SK-N-SH (cell line): ENCODE measurements at regions not wholly inside any gene's neighbourhood (a gene's known extent, or its start where the extent isn't known, plus 50 kb on each side); places are given as distances from the start of the nearest gene placed in this dataset.

Experiments used
- CTCF ChIA-PET: fragments of 300-600, 350-600 bp; formaldehyde crosslinking; extraction: SDS; loops from one replicate; lab custom pipeline; 2021; lab: Yijun Ruan, JAX
- POLR2A ChIA-PET: fragments of 350-600 bp; sonication (Branson Sonifier 250); formaldehyde crosslinking; extraction: SDS; loops from one replicate; lab custom pipeline; 2020; ENCODE audit warnings: antibody characterized with exemption, inconsistent platforms; lab: Yijun Ruan, JAX
- DNase-seq: peaks from one replicate; pipeline ENCODE4 v3.0.0; 2012
- H2AFZ ChIP-seq: fragments of 200-600 bp; sonication (generic); 2 replicates; pipeline ENCODE4 v1.8.1; 2016; ENCODE audit warnings: antibody characterized with exemption, mild to moderate bottlenecking, low read depth
- H3F3A ChIP-seq: fragments of 200-600 bp; sonication (generic); replicated peaks from 2 replicates; pipeline ENCODE3; 2016; ENCODE audit warnings: antibody characterized with exemption, mild to moderate bottlenecking; ENCODE audit not compliant: insufficient read depth
- H3K27ac ChIP-seq, 2 experiments: fragments of 200-500 bp in 1 of 2; fragments of 200-600 bp in 1 of 2; sonication (Bioruptor generic) in 1 of 2; sonication (generic), shearing (Covaris generic) in 1 of 2; 2 replicates each; pipeline versions ENCODE4 v1.5.1 to v1.6.1; 2014 to 2016; ENCODE audit warnings: low read depth in 2 of 2, inconsistent platforms in 1 of 2, low read length in 1 of 2, mild to moderate bottlenecking in 1 of 2, mixed read lengths in 1 of 2
- H3K27me3 ChIP-seq: fragments of 200-600 bp; sonication (generic), shearing (Covaris generic); 2 replicates; pipeline ENCODE4 v1.6.1; 2016; ENCODE audit warnings: mixed run types; ENCODE audit not compliant: insufficient read depth
- H3K36me3 ChIP-seq, 2 experiments: fragments of 200-500 bp in 1 of 2; fragments of 200-600 bp in 1 of 2; sonication (Bioruptor generic) in 1 of 2; sonication (generic) in 1 of 2; replicated peaks in 1 of 2; 2 replicates each; pipeline versions ENCODE3 to v1.5.1; 2014 to 2016; ENCODE audit warnings: low read length in 1 of 2, mild to moderate bottlenecking in 1 of 2; ENCODE audit not compliant: insufficient read depth in 2 of 2, control insufficient read depth in 1 of 2
- H3K4me1 ChIP-seq, 2 experiments: fragments of 200-500 bp in 1 of 2; fragments of 200-600 bp in 1 of 2; sonication (Bioruptor generic) in 1 of 2; sonication (generic), shearing (Covaris generic) in 1 of 2; 2 replicates each; pipeline versions ENCODE4 v1.5.1 to v1.6.1; 2014 to 2016; ENCODE audit warnings: low read depth in 1 of 2, low read length in 1 of 2, mixed run types in 1 of 2; ENCODE audit not compliant: insufficient read depth in 2 of 2, control insufficient read depth in 1 of 2
- H3K4me2 ChIP-seq: fragments of 200-600 bp; sonication (generic), shearing (Covaris generic); 2 replicates; pipeline ENCODE4 v1.6.1; 2017; ENCODE audit warnings: mixed run types
- H3K4me3 ChIP-seq, 2 experiments: fragments of 200-500 bp in 1 of 2; fragments of 200-600 bp in 1 of 2; sonication (Bioruptor generic) in 1 of 2; sonication (generic), shearing (Covaris generic) in 1 of 2; 2 replicates each; pipeline versions ENCODE4 v1.5.1 to v1.8.1; 2014 to 2016; ENCODE audit warnings: low read depth in 2 of 2, inconsistent platforms in 1 of 2, low read length in 1 of 2, mild to moderate bottlenecking in 1 of 2, mixed read lengths in 1 of 2, moderate library complexity in 1 of 2
- H3K79me2 ChIP-seq: fragments of 200-600 bp; sonication (generic); 2 replicates; pipeline ENCODE4 v1.8.1; 2017; ENCODE audit warnings: mild to moderate bottlenecking; ENCODE audit not compliant: insufficient read depth
- H3K9ac ChIP-seq: fragments of 200-600 bp; sonication (generic); 2 replicates; pipeline ENCODE4 v1.6.1; 2017; ENCODE audit warnings: mixed run types
- H3K9me2 ChIP-seq: fragments of 200-600 bp; sonication (generic); 2 replicates; pipeline ENCODE4 v1.6.1; 2017; ENCODE audit warnings: mixed run types
- H3K9me3 ChIP-seq: fragments of 200-600 bp; sonication (generic); 2 replicates; pipeline ENCODE4 v1.6.1; 2017; ENCODE audit warnings: mixed run types, mild to moderate bottlenecking, moderate library complexity
- H4K20me1 ChIP-seq: fragments of 200-600 bp; sonication (generic); 2 replicates; pipeline ENCODE4 v1.6.1; 2017; ENCODE audit warnings: mild to moderate bottlenecking, mixed run types; ENCODE audit not compliant: insufficient read depth
- CHD2 ChIP-seq: fragments of 150-350 bp; IDR thresholded peaks from 2 replicates; pipeline ENCODE4 v1.6.1; 2018; ENCODE audit warnings: low read length; ENCODE audit not compliant: partially characterized antibody
- ELF1 ChIP-seq: IDR thresholded peaks from 2 replicates; pipeline ENCODE4 v1.4.0; 2012
- EZH2phosphoT487 ChIP-seq: fragments of 200-600 bp; sonication (generic); IDR thresholded peaks from 2 replicates; pipeline ENCODE4 v1.6.1; 2017; ENCODE audit warnings: low read depth, mixed run types, mild to moderate bottlenecking, antibody characterized with exemption, moderate library complexity, borderline replicate concordance
- FOXM1 ChIP-seq: IDR thresholded peaks from 2 replicates; pipeline ENCODE4 v1.4.0; 2012; ENCODE audit warnings: low read depth, mild to moderate bottlenecking
- GABPA ChIP-seq: IDR thresholded peaks from 2 replicates; pipeline ENCODE4 v1.4.0; 2012; ENCODE audit warnings: low read depth, mild to moderate bottlenecking
- MAX ChIP-seq: IDR thresholded peaks from 2 replicates; pipeline ENCODE4 v1.4.0; 2012; ENCODE audit warnings: low read depth
- MEF2A ChIP-seq: IDR thresholded peaks from 2 replicates; pipeline ENCODE4 v1.4.0; 2012; ENCODE audit warnings: low read depth, borderline replicate concordance
- RCOR1 ChIP-seq: fragments of 150-350 bp; IDR thresholded peaks from 2 replicates; pipeline ENCODE4 v1.6.1; 2017; ENCODE audit warnings: antibody characterized with exemption, low read length
- RFX5 ChIP-seq: IDR thresholded peaks from 2 replicates; pipeline ENCODE4 v1.6.1; 2012; ENCODE audit warnings: mild to moderate bottlenecking, improper control_type of control experiment, low read length
- SIN3A ChIP-seq: IDR thresholded peaks from 2 replicates; pipeline ENCODE4 v1.6.1; 2012; ENCODE audit warnings: low read depth, mild to moderate bottlenecking, low read length, moderate library complexity, borderline replicate concordance
- SMC3 ChIP-seq: IDR thresholded peaks from 2 replicates; pipeline ENCODE4 v1.6.1; 2012; ENCODE audit warnings: low read depth, low read length, improper control_type of control experiment
- TAF1 ChIP-seq: IDR thresholded peaks from 2 replicates; pipeline ENCODE4 v1.6.1; 2012; ENCODE audit warnings: low read depth, mild to moderate bottlenecking, low read length, moderate library complexity, borderline replicate concordance
- TCF12 ChIP-seq: IDR thresholded peaks from 2 replicates; pipeline ENCODE4 v1.4.0; 2012
- ZBTB33 ChIP-seq: IDR thresholded peaks from 2 replicates; pipeline ENCODE4 v1.4.0; 2012; ENCODE audit warnings: low read depth, borderline replicate concordance
- WGBS: methylation state at CpG from one replicate; pipeline ENCODE4 v1.1.6; 2017; ENCODE audit warnings: low lambda C conversion rate; 5-methylcytosine and 5-hydroxymethylcytosine counted together
- TF ChIP-seq, protein P1 (sequence below): IDR thresholded peaks from 2 replicates; pipeline ENCODE4 v1.6.1; 2012; ENCODE audit warnings: mild to moderate bottlenecking, low read depth, low read length, moderate library complexity
- TF ChIP-seq, protein P2 (sequence below): IDR thresholded peaks from 2 replicates; pipeline ENCODE4; 2012

DNA sequence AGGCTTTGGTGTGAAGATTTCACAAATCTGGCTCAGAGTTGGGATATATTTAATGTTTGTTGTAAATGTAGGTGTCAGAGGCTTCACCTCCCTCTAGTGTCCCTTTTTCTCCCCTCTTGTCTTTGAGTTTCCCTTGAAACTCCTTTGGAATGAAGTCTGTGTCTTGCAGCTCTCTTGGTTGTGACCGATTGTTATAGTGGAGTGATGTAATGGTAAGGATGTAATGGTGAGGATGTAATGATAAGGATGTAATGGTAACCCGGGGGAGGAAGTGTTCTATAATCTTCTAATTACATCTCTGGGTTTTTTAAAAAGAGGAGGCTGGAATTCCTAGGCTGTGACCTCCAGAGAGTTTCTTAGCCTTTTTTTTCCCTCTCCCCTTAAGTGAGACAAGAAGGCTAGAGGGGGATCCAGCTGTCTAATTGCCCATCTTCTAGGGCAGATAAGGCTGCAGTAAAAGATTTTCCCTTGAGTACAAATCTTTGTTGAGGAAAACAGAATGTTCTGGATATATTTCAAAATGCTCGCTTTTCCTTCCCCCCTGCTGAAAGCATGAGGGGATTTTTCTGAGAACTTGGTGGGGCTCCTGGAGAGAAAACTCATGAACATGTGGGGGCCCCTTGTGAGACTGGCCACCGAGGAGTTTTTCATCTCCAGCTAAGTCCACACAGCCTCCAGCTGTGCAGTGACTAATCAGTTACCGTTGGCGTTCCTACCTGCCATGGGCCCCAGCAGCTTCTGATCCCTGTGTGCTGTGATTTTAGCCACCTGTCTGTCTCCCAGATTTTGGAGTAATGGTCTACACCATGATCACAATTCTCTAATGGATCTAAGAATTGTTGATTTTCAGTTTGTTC is 156.7 kb upstream of the PMEPA1 start:
- H3K36me3 ChIP-seq: no peaks in the 10 kb centered on the region
- H3K9me3 ChIP-seq: no peaks in the 10 kb centered on the region
- no peak overlapping the region for H3K4me3 ChIP-seq
- POLR2A ChIA-PET: no interaction called here
- CTCF ChIA-PET: no interaction called here
- H3F3A ChIP-seq: no peaks in the 10 kb centered on the region
- TF ChIP-seq SMC3: no peak
- TF ChIP-seq MAX: no peak
- no peak for TF ChIP-seq RFX5
- TF ChIP-seq TCF12: no peak
- no peak for TF ChIP-seq GABPA
- no peak for TF ChIP-seq ZBTB33
- no peak for TF ChIP-seq TAF1
- TF ChIP-seq, protein P1, sequence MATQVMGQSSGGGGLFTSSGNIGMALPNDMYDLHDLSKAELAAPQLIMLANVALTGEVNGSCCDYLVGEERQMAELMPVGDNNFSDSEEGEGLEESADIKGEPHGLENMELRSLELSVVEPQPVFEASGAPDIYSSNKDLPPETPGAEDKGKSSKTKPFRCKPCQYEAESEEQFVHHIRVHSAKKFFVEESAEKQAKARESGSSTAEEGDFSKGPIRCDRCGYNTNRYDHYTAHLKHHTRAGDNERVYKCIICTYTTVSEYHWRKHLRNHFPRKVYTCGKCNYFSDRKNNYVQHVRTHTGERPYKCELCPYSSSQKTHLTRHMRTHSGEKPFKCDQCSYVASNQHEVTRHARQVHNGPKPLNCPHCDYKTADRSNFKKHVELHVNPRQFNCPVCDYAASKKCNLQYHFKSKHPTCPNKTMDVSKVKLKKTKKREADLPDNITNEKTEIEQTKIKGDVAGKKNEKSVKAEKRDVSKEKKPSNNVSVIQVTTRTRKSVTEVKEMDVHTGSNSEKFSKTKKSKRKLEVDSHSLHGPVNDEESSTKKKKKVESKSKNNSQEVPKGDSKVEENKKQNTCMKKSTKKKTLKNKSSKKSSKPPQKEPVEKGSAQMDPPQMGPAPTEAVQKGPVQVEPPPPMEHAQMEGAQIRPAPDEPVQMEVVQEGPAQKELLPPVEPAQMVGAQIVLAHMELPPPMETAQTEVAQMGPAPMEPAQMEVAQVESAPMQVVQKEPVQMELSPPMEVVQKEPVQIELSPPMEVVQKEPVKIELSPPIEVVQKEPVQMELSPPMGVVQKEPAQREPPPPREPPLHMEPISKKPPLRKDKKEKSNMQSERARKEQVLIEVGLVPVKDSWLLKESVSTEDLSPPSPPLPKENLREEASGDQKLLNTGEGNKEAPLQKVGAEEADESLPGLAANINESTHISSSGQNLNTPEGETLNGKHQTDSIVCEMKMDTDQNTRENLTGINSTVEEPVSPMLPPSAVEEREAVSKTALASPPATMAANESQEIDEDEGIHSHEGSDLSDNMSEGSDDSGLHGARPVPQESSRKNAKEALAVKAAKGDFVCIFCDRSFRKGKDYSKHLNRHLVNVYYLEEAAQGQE: no peak
- no peak for TF ChIP-seq RCOR1
- no peak for TF ChIP-seq ELF1
- no peak for TF ChIP-seq MEF2A
- no peak overlapping the region for H2AFZ ChIP-seq
- no peak overlapping the region for H3K4me2 ChIP-seq
- H3K79me2 ChIP-seq: no peaks in the 10 kb centered on the region
- no peak overlapping the region for H3K27ac ChIP-seq
- 48% methylated on average over 4 of the region's 6 CpGs for WGBS
- H3K9me2 ChIP-seq: no peaks in the 10 kb centered on the region
- DNase-seq: no peak
- H3K9ac ChIP-seq: no peak overlapping the region
- H3K4me1 ChIP-seq: peaks cover 0 to 3% of the 10 kb centered on the region in 2 experiments; a peak in 1 of 4 replicates
- H3K27me3 ChIP-seq: no peaks in the 10 kb centered on the region
- no peaks in the 10 kb centered on the region for H4K20me1 ChIP-seq

GRCh38 chr20:57865266-57865665 is 155.5 kb upstream of the PMEPA1 start:
- no peak overlapping the region for H3K27ac ChIP-seq
- no peaks in the 10 kb centered on the region for H3K27me3 ChIP-seq
- H3K4me1 ChIP-seq: peaks cover 0 to 3% of the 10 kb centered on the region in 2 experiments; a peak in 1 of 4 replicates
- H4K20me1 ChIP-seq: no peaks in the 10 kb centered on the region
- H3K9ac ChIP-seq: no peak overlapping the region
- no peaks in the 10 kb centered on the region for H3K36me3 ChIP-seq
- H3K9me2 ChIP-seq: no peaks in the 10 kb centered on the region
- H3K9me3 ChIP-seq: no peaks in the 10 kb centered on the region
- DNase-seq: no peak
- 66% methylated on average over 2 of the region's 2 CpGs for WGBS
- no peaks in the 10 kb centered on the region for H3K79me2 ChIP-seq
- H3K4me3 ChIP-seq: no peak overlapping the region
- no peak overlapping the region for H2AFZ ChIP-seq
- ChIA-PET CTCF (no interaction called here), POLR2A (no interaction called here)
- no peak overlapping the region for H3K4me2 ChIP-seq
- no peaks in the 10 kb centered on the region for H3F3A ChIP-seq
- TF ChIP-seq SIN3A (no peak), FOXM1 (no peak), EZH2phosphoT487 (no peak), CHD2 (no peak), SMC3 (no peak), MEF2A (no peak), RFX5 (no peak)
- TF ChIP-seq, protein P1: no peak
- TF ChIP-seq, protein P2, sequence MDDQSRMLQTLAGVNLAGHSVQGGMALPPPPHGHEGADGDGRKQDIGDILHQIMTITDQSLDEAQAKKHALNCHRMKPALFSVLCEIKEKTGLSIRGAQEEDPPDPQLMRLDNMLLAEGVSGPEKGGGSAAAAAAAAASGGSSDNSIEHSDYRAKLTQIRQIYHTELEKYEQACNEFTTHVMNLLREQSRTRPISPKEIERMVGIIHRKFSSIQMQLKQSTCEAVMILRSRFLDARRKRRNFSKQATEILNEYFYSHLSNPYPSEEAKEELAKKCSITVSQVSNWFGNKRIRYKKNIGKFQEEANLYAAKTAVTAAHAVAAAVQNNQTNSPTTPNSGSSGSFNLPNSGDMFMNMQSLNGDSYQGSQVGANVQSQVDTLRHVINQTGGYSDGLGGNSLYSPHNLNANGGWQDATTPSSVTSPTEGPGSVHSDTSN: no peak
